Activated CD8-positive, alpha-beta T cell treated with anti-CD3 and anti-CD28 coated beads, Interleukin-2, amount 10 ng/mL, durations not matched to agents 7 days and 5 days (primary cell): ENCODE measurements at regions not wholly inside any gene's neighbourhood (a gene's known extent, or its start where the extent isn't known, plus 50 kb on each side); places are given as distances from the start of the nearest gene placed in this dataset.

ENCODE experiments used
- ATAC-seq: fragments of 150-1000 bp; cut with Tn5 transposase; one replicate; pipeline ENCODE4 v1.10.0; 2021; ENCODE audit warnings: moderate library complexity
- CTCF ChIA-PET: fragments of 350-600 bp; sonication (Branson Sonifier 250); formaldehyde crosslinking; loops from one replicate; lab custom pipeline; 2021; ENCODE audit warnings: antibody characterized with exemption; lab: Charles Lee
- POLR2A ChIA-PET: fragments of 350-600 bp; sonication (Branson Sonifier 250); formaldehyde crosslinking; loops from one replicate; lab custom pipeline; 2021; ENCODE audit warnings: antibody characterized with exemption; lab: Charles Lee
- DNase-seq: peaks from one replicate; pipeline ENCODE4 v3.0.0-alpha.2; 2020
- H3K27ac Mint-ChIP-seq: one replicate; pipeline ENCODE4 v1.8.0; 2021; ENCODE audit warnings: mild to moderate bottlenecking, mixed read lengths
- H3K27me3 Mint-ChIP-seq: one replicate; pipeline ENCODE4 v1.8.0; 2021; ENCODE audit warnings: low read depth, mixed read lengths
- H3K36me3 Mint-ChIP-seq: one replicate; pipeline ENCODE4 v1.8.0; 2021; ENCODE audit warnings: low read depth, mixed read lengths
- H3K4me1 Mint-ChIP-seq: one replicate; pipeline ENCODE4 v1.8.0; 2021; ENCODE audit warnings: low read depth, mixed read lengths
- H3K4me3 Mint-ChIP-seq: one replicate; pipeline ENCODE4 v1.8.0; 2021; ENCODE audit warnings: mild to moderate bottlenecking, mixed read lengths
- H3K9me3 Mint-ChIP-seq: one replicate; pipeline ENCODE4 v1.8.0; 2022; ENCODE audit warnings: mixed read lengths; ENCODE audit not compliant: insufficient read depth

- ChIA-PET POLR2A (no interaction called here), CTCF (no interaction called here)
- no peaks in the 10 kb centered on the region for H3K4me1 Mint-ChIP-seq
- H3K36me3 Mint-ChIP-seq = no peaks in the 10 kb centered on the region
- peaks cover 2% of the 10 kb centered on the region for H3K27me3 Mint-ChIP-seq
- H3K4me3 Mint-ChIP-seq = no peak overlapping the region
- H3K27ac Mint-ChIP-seq = no peak overlapping the region
- H3K9me3 Mint-ChIP-seq = peaks cover 3% of the 10 kb centered on the region
- ATAC-seq (no peak), DNase-seq (no peak)
Measured at GRCh38 chr6:8557014-8557748, 121.8 kb upstream of the SLC35B3 start.

GRCh38 chr6:8556370-8557013, 121.1 kb upstream of the SLC35B3 start:
- DNase-seq (no peak), ATAC-seq (no peak)
- ChIA-PET POLR2A (no interaction called here), CTCF (no interaction called here)
- Mint-ChIP-seq H3K4me3 (no peak overlapping the region), H3K27ac (no peak overlapping the region), H3K4me1 (no peaks in the 10 kb centered on the region), H3K9me3 (peaks cover 3% of the 10 kb centered on the region), H3K36me3 (no peaks in the 10 kb centered on the region), H3K27me3 (peaks cover 2% of the 10 kb centered on the region)

- ATAC-seq (no peak), DNase-seq (no peak)
- Mint-ChIP-seq H3K27ac (no peak overlapping the region), H3K9me3 (no peaks in the 10 kb centered on the region), H3K36me3 (no peaks in the 10 kb centered on the region), H3K4me1 (no peaks in the 10 kb centered on the region), H3K27me3 (peaks cover 2% of the 10 kb centered on the region), H3K4me3 (no peak overlapping the region)
- CTCF ChIA-PET = no interaction called here
- POLR2A ChIA-PET = no interaction called here
Measured at GRCh38 chr6:8551993-8552392, 116.6 kb upstream of the SLC35B3 start.

GRCh38 chr6:8551386-8551785, 116.0 kb upstream of the SLC35B3 start:
- DNase-seq (no peak), ATAC-seq (no peak)
- CTCF ChIA-PET = no interaction called here
- Mint-ChIP-seq H3K9me3 (no peaks in the 10 kb centered on the region), H3K36me3 (no peaks in the 10 kb centered on the region), H3K4me3 (no peak overlapping the region), H3K4me1 (no peaks in the 10 kb centered on the region), H3K27ac (no peak overlapping the region), H3K27me3 (peaks cover 2% of the 10 kb centered on the region)
- POLR2A ChIA-PET = no interaction called here

GRCh38 chr6:8549074-8549790, 113.9 kb upstream of the SLC35B3 start:
- ChIA-PET POLR2A (no interaction called here), CTCF (no interaction called here)
- H3K4me1 Mint-ChIP-seq = no peaks in the 10 kb centered on the region
- no peaks in the 10 kb centered on the region for H3K36me3 Mint-ChIP-seq
- no peak for DNase-seq
- ATAC-seq = no peak
- H3K4me3 Mint-ChIP-seq = no peak overlapping the region
- H3K9me3 Mint-ChIP-seq = no peaks in the 10 kb centered on the region
- peaks cover 2% of the 10 kb centered on the region for H3K27me3 Mint-ChIP-seq
- no peak overlapping the region for H3K27ac Mint-ChIP-seq

- no peaks in the 10 kb centered on the region for H3K36me3 Mint-ChIP-seq
- DNase-seq (no peak), ATAC-seq (no peak)
- no peak overlapping the region for H3K27ac Mint-ChIP-seq
- POLR2A ChIA-PET = no interaction called here
- no peak overlapping the region for H3K4me3 Mint-ChIP-seq
- no peaks in the 10 kb centered on the region for H3K9me3 Mint-ChIP-seq
- H3K4me1 Mint-ChIP-seq = no peaks in the 10 kb centered on the region
- CTCF ChIA-PET = no interaction called here
- H3K27me3 Mint-ChIP-seq = no peaks in the 10 kb centered on the region
Measured at GRCh38 chr6:8546496-8546895, 111.2 kb upstream of the SLC35B3 start.

GRCh38 chr6:8545336-8545735, 110.0 kb upstream of the SLC35B3 start:
- POLR2A ChIA-PET = no interaction called here

GRCh38 chr6:8543714-8544113, 108.4 kb upstream of the SLC35B3 start:
- ATAC-seq = no peak
- DNase-seq = no peak
- POLR2A ChIA-PET = no interaction called here
- CTCF ChIA-PET = no interaction called here
- H3K4me3 Mint-ChIP-seq = no peak overlapping the region
- H3K4me1 Mint-ChIP-seq = no peaks in the 10 kb centered on the region
- H3K27ac Mint-ChIP-seq = no peak overlapping the region
- no peaks in the 10 kb centered on the region for H3K9me3 Mint-ChIP-seq
- H3K27me3 Mint-ChIP-seq = no peaks in the 10 kb centered on the region
- no peaks in the 10 kb centered on the region for H3K36me3 Mint-ChIP-seq

More at GRCh38 chr6:8545336-8545735, 110.0 kb upstream of the SLC35B3 start:
- Mint-ChIP-seq H3K9me3 (no peaks in the 10 kb centered on the region), H3K27ac (no peak overlapping the region), H3K4me3 (no peak overlapping the region), H3K4me1 (no peaks in the 10 kb centered on the region), H3K27me3 (no peaks in the 10 kb centered on the region), H3K36me3 (no peaks in the 10 kb centered on the region)
- ATAC-seq (no peak), DNase-seq (no peak)
- CTCF ChIA-PET = no interaction called here

GRCh38 chr6:8539453-8539852, 104.1 kb upstream of the SLC35B3 start:
- no peaks in the 10 kb centered on the region for H3K4me1 Mint-ChIP-seq
- H3K36me3 Mint-ChIP-seq = no peaks in the 10 kb centered on the region
- no peaks in the 10 kb centered on the region for H3K27me3 Mint-ChIP-seq
- DNase-seq = no peak
- CTCF ChIA-PET = no interaction called here
- ATAC-seq = no peak
- H3K9me3 Mint-ChIP-seq = no peaks in the 10 kb centered on the region
- H3K4me3 Mint-ChIP-seq = no peak overlapping the region
- no peak overlapping the region for H3K27ac Mint-ChIP-seq
- POLR2A ChIA-PET = no interaction called here

- Mint-ChIP-seq H3K4me3 (no peak overlapping the region), H3K4me1 (no peaks in the 10 kb centered on the region), H3K9me3 (no peaks in the 10 kb centered on the region), H3K36me3 (no peaks in the 10 kb centered on the region), H3K27me3 (no peaks in the 10 kb centered on the region), H3K27ac (no peak overlapping the region)
- DNase-seq = no peak
- no peak for ATAC-seq
- POLR2A ChIA-PET = no interaction called here
- CTCF ChIA-PET = no interaction called here
Measured at GRCh38 chr6:8536122-8536521, 100.8 kb upstream of the SLC35B3 start.

- H3K4me1 Mint-ChIP-seq = no peaks in the 10 kb centered on the region
- ChIA-PET POLR2A (no interaction called here), CTCF (no interaction called here)
- ATAC-seq (no peak), DNase-seq (no peak)
- H3K27me3 Mint-ChIP-seq = no peaks in the 10 kb centered on the region
- no peaks in the 10 kb centered on the region for H3K9me3 Mint-ChIP-seq
- no peak overlapping the region for H3K4me3 Mint-ChIP-seq
- no peaks in the 10 kb centered on the region for H3K36me3 Mint-ChIP-seq
- H3K27ac Mint-ChIP-seq = no peak overlapping the region
Measured at GRCh38 chr6:8535519-8535918, 100.2 kb upstream of the SLC35B3 start.

GRCh38 chr6:8530785-8531435, 95.6 kb upstream of the SLC35B3 start:
- DNase-seq (no peak), ATAC-seq (no peak)
- Mint-ChIP-seq H3K36me3 (no peaks in the 10 kb centered on the region), H3K27me3 (no peaks in the 10 kb centered on the region), H3K9me3 (no peaks in the 10 kb centered on the region), H3K4me1 (no peaks in the 10 kb centered on the region), H3K27ac (no peak overlapping the region), H3K4me3 (no peak overlapping the region)
- ChIA-PET CTCF (no interaction called here), POLR2A (no interaction called here)
